Renal pelvis (tissue), 1 donor: ENCODE measurements at regions not wholly inside any gene's neighbourhood (a gene's known extent, or its start where the extent isn't known, plus 50 kb on each side); places are given as distances from the start of the nearest gene placed in this dataset.
"Not testable (repeated sequence)": the region's sequence is repeated elsewhere in the genome, so short reads cannot be mapped to it uniquely, and the experiment has no call there.

Source experiments
- DNase-seq: peaks from one replicate; pipeline ENCODE4 v3.0.0-alpha.2; 2013

DNA sequence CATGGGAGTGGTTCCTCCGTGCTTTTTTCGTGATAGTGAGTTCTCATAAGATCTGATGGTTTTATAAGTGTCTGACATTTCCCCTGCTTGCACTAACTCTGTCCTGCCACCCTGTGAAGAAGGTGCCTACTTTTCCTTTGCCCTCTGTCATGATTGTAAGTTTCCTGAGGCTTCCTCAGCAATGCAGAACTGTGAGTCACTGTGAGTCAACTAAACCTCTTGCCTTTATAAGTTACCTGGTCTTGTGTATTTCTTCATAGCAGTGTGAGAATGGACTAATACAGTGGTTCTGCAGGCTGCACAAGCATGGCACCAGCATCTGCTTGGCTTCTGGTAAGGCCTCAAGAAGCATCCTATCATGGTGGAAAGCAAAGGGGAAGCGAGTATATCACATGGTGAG is 1144.6 kb downstream of the SORCS3 start:
- no peak for DNase-seq

- DNase-seq = no peak
These were observed 1142.9 kb downstream of the SORCS3 start for GRCh38 chr10:105783936-105784483.

DNA sequence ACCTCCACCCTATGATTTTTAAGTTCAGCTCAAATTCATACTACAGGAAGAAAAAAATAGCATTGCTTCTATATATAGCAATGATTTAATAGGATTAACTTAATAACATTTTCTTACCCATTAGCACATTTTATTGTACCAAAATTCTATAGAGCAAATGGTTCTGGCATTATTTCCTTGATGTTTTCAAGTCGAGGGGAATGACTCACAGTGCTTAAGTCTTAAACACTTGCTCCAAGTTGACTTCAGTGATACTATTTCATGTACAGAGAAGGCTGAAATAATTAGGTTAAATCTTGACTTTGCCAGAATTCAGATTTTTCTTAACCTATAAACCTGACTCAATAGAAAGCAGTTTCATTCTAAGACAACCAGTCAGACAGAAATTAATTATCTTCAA is 1133.8 kb downstream of the SORCS3 start:
- DNase-seq = no peak

GRCh38 chr10:105774351-105774750 is 1133.3 kb downstream of the SORCS3 start:
- DNase-seq = no peak

DNA sequence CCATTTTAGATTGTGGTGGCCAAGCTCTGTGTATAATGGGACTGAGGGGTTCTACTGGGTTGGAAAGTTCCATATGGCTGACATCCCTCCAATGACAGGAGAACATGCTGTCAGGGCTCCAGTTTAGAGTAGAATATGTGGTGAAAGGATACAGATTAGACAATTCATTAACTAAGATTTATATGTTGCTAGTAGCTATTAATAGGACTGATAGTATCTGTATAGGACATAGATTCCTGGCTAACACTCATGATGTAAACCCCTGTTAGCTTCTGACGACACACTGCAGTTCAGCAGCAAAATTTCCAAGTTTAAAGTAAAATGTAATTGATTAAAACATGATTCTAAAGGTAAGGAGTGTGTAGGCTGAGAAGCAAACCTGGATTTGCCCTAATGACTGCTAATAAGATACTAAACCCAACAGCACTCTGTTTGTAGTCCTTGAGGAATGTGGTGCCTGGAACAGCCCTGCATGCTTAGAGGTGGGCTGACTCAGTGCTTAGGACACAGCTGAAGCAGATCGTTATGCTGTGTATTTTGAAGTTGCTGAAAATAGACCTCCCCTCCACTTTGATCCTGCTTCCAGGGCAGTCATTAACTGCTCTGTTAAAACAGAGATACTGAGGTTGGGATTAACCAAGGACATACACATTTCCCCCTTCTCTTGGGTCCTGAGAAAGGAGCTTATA is 1129.6 kb downstream of the SORCS3 start:
- no peak for DNase-seq

- DNase-seq = no peak
These were observed 1128.4 kb downstream of the SORCS3 start for GRCh38 chr10:105769248-105770184.

DNA sequence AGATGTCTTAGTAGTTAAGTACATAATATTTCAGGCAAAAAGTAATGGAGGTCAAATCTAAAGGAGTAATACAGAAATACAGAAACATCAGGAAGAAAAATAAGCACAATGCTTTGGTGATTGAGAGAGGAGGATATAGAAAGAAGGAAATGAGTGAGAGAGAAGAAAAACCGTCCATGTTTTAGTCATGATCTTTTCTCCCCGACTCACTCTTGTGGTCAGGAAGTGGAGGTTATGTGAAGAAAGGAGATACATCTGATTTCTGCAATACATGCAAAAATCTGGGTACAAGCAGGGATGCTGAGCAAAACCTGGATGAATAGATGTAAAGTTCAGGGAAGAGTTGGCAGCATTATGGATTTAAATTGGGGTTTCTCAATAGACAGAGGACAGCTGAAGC is 1122.5 kb downstream of the SORCS3 start:
- DNase-seq = no peak

- DNase-seq = no peak
These were observed 1120.6 kb downstream of the SORCS3 start for GRCh38 chr10:105761576-105762260.

DNA sequence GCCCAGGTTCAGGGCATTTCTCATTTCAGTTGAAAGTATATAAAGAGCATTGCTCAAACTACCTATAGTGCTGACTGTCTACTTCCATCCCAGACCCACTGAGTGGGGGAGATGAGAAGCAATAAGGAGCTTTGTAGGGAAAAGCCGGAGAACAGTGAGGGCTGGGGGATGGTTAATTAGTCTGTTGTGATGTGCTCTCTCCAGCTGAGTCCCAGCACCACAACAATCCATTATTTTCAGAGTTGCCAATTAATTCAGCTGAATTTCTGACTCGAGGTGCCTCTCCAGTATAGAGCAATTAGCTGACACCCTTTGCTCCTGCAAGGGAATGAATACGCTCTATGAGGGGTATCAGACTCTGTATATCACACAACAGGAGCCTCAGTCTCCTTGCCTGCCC is 1118.6 kb downstream of the SORCS3 start:
- no peak for DNase-seq

DNA sequence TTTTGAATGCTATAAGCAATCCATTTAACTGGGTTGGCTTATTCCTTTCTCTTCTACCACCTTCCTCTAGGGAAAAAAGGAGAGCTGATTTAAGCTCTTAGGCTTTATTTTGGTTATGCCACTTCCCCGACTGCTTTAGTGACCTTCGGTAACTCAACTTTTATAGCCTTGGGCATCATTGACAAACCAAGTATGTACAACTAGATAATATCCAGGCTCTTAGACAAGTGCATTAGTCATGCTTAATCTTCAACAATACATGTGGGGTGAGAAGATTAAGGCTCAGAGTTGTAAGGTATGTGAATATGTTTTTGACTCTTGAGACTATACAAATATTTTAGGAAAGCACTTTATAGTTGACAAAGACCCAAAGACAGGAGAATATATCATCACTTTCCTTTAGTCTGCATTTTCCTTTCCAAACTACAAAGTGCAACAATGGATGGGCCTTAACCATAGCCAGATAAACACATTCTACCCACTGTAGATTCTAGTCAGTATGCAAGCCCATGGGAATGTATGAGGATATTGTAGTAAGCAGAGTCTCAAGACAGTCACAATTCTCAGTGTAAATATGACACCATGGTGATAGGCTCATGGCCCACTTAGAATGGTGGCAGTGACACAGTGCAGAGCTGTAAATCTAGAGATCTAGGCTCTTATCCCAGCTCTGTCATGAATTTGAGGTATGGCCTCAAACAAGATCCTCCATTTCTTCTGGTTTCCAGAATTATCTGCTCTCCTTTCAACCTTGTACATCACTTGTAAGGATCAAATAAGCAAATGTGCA is 1117.3 kb downstream of the SORCS3 start:
- DNase-seq = no peak

- no peak for DNase-seq
These were observed 1116.2 kb downstream of the SORCS3 start for GRCh38 chr10:105757302-105757701.

- no peak for DNase-seq
These were observed 1115.3 kb downstream of the SORCS3 start for GRCh38 chr10:105756386-105756785.

- no peak for DNase-seq
These were observed 1110.6 kb downstream of the SORCS3 start for GRCh38 chr10:105751688-105752087.

- no peak for DNase-seq
These were observed 1104.6 kb downstream of the SORCS3 start for GRCh38 chr10:105745596-105746148.

- DNase-seq = no peak
These were observed 1102.4 kb downstream of the SORCS3 start for GRCh38 chr10:105743343-105744056.

DNA sequence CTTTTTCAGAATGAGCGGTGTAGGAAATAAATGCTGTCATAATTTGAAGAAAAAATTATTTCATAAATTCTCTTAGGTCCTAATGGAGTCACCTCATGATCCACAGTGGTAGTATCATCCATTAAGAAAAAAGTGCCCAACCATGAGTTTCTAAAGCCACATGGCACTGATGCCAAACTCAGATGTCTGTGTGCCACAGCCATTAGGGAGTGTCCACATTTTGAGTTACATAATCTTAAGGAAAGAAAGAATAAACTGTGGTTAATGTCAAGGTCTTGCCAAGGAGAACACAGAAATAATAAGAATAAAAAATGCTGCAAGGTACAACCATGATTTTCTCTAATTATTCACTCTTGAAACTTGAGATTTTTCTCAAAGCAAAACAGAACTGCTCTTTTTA is 1101.8 kb downstream of the SORCS3 start:
- DNase-seq = no peak

GRCh38 chr10:105742184-105742583 is 1101.1 kb downstream of the SORCS3 start:
- no peak for DNase-seq

DNA sequence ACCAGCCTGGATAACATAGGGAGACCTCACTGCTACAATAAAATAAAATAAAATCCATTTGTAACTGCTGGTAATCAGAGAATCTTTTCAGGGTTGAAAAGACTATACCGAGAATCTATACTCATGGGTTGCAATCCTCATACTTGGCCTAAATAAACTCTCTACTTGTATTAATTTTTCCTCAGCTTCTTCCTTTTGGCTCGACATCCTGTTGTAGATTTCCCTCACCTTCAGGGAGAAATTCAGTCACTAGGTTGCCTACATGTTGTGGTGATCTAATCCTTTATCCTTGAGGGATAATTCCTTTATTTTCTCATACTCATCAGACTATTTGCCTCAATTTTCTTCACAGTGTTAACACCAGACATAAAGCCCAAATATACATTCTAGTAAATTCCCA is 1093.4 kb downstream of the SORCS3 start:
- no peak for DNase-seq

- no peak for DNase-seq
These were observed 1092.8 kb downstream of the SORCS3 start for GRCh38 chr10:105733924-105734323.

DNA sequence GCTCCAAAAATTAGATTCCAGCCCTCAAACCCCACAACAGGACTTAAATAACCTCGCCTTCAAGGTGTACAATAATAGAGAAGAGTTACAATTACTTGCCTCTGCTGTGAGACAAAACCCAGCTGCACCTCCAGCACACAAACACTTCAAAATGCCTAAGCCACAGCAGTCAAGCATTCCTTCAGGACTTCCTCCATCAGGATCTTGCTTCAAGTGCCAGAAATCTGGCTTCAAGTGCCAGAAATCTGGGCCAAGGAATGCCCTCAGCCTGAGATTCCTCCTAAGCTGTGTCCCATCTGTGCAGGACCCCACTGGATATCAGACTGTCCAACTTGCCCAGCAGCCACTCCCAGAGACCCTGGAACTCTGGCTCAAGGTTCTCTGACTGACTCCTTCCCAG is 1088.3 kb downstream of the SORCS3 start:
- DNase-seq = no peak

GRCh38 chr10:105727586-105727985 is 1086.5 kb downstream of the SORCS3 start:
- DNase-seq = not testable (repeated sequence)
